ENCODE measurements at regions not wholly inside any gene's neighbourhood (a gene's known extent, or its start where the extent isn't known, plus 50 kb on each side); places are given as distances from the start of the nearest gene placed in this dataset.

GRCh38 chr12:59517522-59517921, 78.3 kb upstream of the SLC16A7 start:
- H3K9me3 ChIP-seq (replicated peaks), result no peaks in the 10 kb centered on the region
- intact Hi-C loops (cut with micrococcal nuclease), result no loop called here

GRCh38 chr12:59500915-59501314, 94.9 kb upstream of the SLC16A7 start:
- DNase-seq, result no peak
- Histone ChIP-seq H3K27ac (replicated peaks) (no peak overlapping the region), H3K4me1 (no peaks in the 10 kb centered on the region), H3K36me3 (no peaks in the 10 kb centered on the region), H3K9me3 (replicated peaks) (no peaks in the 10 kb centered on the region), H3K4me3 (no peak overlapping the region), H3K27me3 (ENCODE audit: low read depth) (no peaks in the 10 kb centered on the region)
- no peak for TF ChIP-seq CTCF (IDR thresholded peaks at IDR 0.05; ENCODE audit: borderline replicate concordance)
- intact Hi-C loops (cut with micrococcal nuclease), result no loop called here

More at GRCh38 chr12:59517522-59517921, 78.3 kb upstream of the SLC16A7 start:
- Histone ChIP-seq H3K27ac (replicated peaks) (no peak overlapping the region), H3K4me3 (no peak overlapping the region), H3K27me3 (ENCODE audit: low read depth) (no peaks in the 10 kb centered on the region), H3K4me1 (no peaks in the 10 kb centered on the region), H3K36me3 (no peaks in the 10 kb centered on the region)
- no peak for DNase-seq
- TF ChIP-seq CTCF (IDR thresholded peaks at IDR 0.05; ENCODE audit: borderline replicate concordance), result no peak

- no peak for DNase-seq
Measured at GRCh38 chr12:59500335-59500734, 95.5 kb upstream of the SLC16A7 start.

GRCh38 chr12:59499774-59500173, 96.1 kb upstream of the SLC16A7 start:
- Histone ChIP-seq H3K4me1 (no peaks in the 10 kb centered on the region), H3K36me3 (no peaks in the 10 kb centered on the region), H3K27ac (replicated peaks) (no peak overlapping the region), H3K4me3 (no peak overlapping the region), H3K27me3 (ENCODE audit: low read depth) (no peaks in the 10 kb centered on the region), H3K9me3 (replicated peaks) (no peaks in the 10 kb centered on the region)
- TF ChIP-seq CTCF (IDR thresholded peaks at IDR 0.05; ENCODE audit: borderline replicate concordance), result no peak
- DNase-seq, result no peak
- intact Hi-C loops (cut with micrococcal nuclease), result no loop called here

More at GRCh38 chr12:59500335-59500734, 95.5 kb upstream of the SLC16A7 start:
- H3K9me3 ChIP-seq (replicated peaks), result no peaks in the 10 kb centered on the region
- H3K27ac ChIP-seq (replicated peaks), result no peak overlapping the region
- intact Hi-C loops (cut with micrococcal nuclease), result no loop called here
- H3K4me3 ChIP-seq, result no peak overlapping the region
- no peaks in the 10 kb centered on the region for H3K27me3 ChIP-seq (ENCODE audit: low read depth)
- no peaks in the 10 kb centered on the region for H3K4me1 ChIP-seq
- H3K36me3 ChIP-seq, result no peaks in the 10 kb centered on the region
- no peak for TF ChIP-seq CTCF (IDR thresholded peaks at IDR 0.05; ENCODE audit: borderline replicate concordance)

- Histone ChIP-seq H3K27ac (replicated peaks) (no peak overlapping the region), H3K4me1 (no peaks in the 10 kb centered on the region), H3K36me3 (no peaks in the 10 kb centered on the region), H3K9me3 (replicated peaks) (no peaks in the 10 kb centered on the region), H3K4me3 (no peak overlapping the region), H3K27me3 (ENCODE audit: low read depth) (no peaks in the 10 kb centered on the region)
- no peak for TF ChIP-seq CTCF (IDR thresholded peaks at IDR 0.05; ENCODE audit: borderline replicate concordance)
- intact Hi-C loops (cut with micrococcal nuclease), result no loop called here
- no peak for DNase-seq
Measured at GRCh38 chr12:59494617-59495016, 101.2 kb upstream of the SLC16A7 start.

GRCh38 chr12:59491877-59492276, 104.0 kb upstream of the SLC16A7 start:
- H3K27me3 ChIP-seq (ENCODE audit: low read depth), result no peaks in the 10 kb centered on the region

More at GRCh38 chr12:59491877-59492276, 104.0 kb upstream of the SLC16A7 start:
- no peak for DNase-seq
- H3K27ac ChIP-seq (replicated peaks), result no peak overlapping the region
- no peak overlapping the region for H3K4me3 ChIP-seq
- no peaks in the 10 kb centered on the region for H3K36me3 ChIP-seq
- no peaks in the 10 kb centered on the region for H3K4me1 ChIP-seq
- TF ChIP-seq CTCF (IDR thresholded peaks at IDR 0.05; ENCODE audit: borderline replicate concordance), result no peak
- no peaks in the 10 kb centered on the region for H3K9me3 ChIP-seq (replicated peaks)
- intact Hi-C loops (cut with micrococcal nuclease), result no loop called here
